NCI-H1417 (cell line): ENCODE measurements at regions not wholly inside any gene's neighbourhood (a gene's known extent, or its start where the extent isn't known, plus 50 kb on each side); places are given as distances from the start of the nearest gene placed in this dataset.
"Not testable (repeated sequence)": the region's sequence is repeated elsewhere in the genome, so short reads cannot be mapped to it uniquely, and the experiment has no call there.

Experiments used
- DNase-seq, 3 experiments: peaks; one replicate each; lab custom pipeline; 2025; lab: John Stamatoyannopoulos, UW

- no peak for DNase-seq
Observed at GRCh38 chr3:59411694-59412093, 361.9 kb upstream of the CFAP20DC start.

GRCh38 chr3:59411186-59411585 lies 361.4 kb upstream of the CFAP20DC start:
- no peak for DNase-seq

DNA sequence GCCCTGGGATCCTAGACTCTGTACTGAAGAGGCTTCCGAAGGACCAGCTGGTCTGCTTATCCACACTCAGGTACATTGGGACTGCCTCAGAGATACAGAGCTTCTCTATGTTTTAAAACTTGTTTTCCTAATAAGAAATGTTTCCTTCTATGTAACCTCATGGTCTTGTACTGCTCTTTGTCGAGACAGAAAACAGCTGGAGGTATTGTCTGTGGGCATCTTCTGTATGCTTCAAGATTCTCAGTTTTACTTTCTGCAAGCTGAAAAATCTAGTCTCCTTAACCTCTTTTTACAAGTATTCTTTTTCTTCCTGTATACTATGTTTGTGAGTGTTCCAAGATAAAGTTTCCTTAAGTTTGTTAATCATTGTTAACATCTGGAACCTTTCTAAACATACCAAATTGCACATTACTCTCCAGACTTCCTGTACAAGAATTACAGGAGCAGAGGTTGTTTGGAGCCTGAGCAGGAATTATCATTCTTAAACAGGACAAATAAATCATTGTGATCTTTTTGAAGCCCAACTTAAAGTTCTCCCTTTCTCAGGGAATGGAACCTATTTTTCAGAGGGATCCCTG lies 358.3 kb upstream of the CFAP20DC start:
- DNase-seq: no peak

GRCh38 chr3:59407425-59407824 lies 357.6 kb upstream of the CFAP20DC start:
- no peak for DNase-seq

DNA sequence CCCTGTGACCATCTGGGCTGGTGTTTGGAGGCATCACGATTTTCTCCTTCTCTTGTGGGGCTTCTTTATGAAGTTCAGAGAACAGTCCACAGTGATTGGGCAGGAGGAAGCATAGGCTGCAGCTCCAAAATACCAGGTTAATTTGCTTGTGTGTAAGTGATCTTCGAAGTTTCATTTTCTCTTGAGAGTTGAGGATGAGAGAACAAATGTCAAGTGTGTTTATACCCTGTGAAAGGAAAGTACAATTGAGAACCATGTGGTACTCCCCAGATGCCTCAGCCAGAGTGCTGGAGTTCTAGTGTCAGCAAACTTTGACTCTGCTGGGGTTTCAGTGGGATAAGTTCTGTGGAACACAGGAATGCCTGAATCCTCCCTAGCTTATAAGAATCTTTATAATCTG lies 357.1 kb upstream of the CFAP20DC start:
- no peak for DNase-seq

- no peak for DNase-seq
Observed at GRCh38 chr3:59404851-59405250, 355.0 kb upstream of the CFAP20DC start.

GRCh38 chr3:59404064-59404463 lies 354.2 kb upstream of the CFAP20DC start:
- no peak for DNase-seq

GRCh38 chr3:59401924-59402323 lies 352.1 kb upstream of the CFAP20DC start:
- no peak for DNase-seq

GRCh38 chr3:59392116-59392515 lies 342.3 kb upstream of the CFAP20DC start:
- no peak for DNase-seq

DNA sequence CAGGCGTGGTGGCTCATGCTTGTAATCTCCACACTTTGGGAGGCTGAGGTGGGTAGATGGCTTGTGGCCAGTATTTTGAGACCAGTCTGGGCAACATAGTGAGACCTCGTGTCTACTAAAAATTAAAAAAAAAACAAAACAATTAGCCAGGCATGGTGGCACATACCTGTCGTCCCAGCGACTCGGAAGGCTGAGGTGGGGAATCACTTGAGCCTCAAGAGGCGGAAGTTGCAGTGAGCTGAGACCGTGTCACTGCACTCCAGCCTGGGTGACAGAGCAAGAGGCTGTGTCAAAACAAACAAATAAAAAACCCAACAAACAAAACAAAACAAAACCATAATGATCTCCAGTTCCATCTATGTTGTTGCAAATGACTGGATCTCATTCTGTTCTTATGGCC lies 341.3 kb upstream of the CFAP20DC start:
- no peak for DNase-seq

GRCh38 chr3:59388555-59389270 lies 338.9 kb upstream of the CFAP20DC start:
- DNase-seq: no peak

GRCh38 chr3:59386165-59386564 lies 336.3 kb upstream of the CFAP20DC start:
- DNase-seq: no peak

GRCh38 chr3:59385547-59385946 lies 335.7 kb upstream of the CFAP20DC start:
- DNase-seq: no peak

- no peak for DNase-seq
Observed at GRCh38 chr3:59381282-59381681, 331.5 kb upstream of the CFAP20DC start.

DNA sequence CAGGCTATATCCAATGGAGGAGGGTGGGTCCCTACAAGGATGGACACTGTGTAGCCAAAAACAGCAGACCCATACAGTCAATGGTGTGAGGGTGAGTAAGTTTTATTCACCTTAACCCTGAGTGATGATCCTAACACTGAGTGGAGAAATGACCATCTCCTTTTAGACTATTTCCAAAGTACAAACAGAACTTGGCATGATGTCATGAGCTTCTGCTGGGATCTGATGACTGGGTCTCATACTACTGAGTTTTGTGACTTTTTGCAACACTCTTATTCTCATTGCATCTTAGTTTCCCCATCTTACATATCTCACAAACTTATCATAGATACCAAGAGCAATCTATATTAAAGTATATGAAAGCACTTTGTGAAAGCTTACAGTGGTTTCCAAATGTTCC lies 330.3 kb upstream of the CFAP20DC start:
- no peak for DNase-seq

- no peak for DNase-seq
Observed at GRCh38 chr3:59374818-59375211, 325.0 kb upstream of the CFAP20DC start.

GRCh38 chr3:59374091-59374817 lies 324.4 kb upstream of the CFAP20DC start:
- no peak for DNase-seq

GRCh38 chr3:59372346-59372745 lies 322.5 kb upstream of the CFAP20DC start:
- DNase-seq: no peak

DNA sequence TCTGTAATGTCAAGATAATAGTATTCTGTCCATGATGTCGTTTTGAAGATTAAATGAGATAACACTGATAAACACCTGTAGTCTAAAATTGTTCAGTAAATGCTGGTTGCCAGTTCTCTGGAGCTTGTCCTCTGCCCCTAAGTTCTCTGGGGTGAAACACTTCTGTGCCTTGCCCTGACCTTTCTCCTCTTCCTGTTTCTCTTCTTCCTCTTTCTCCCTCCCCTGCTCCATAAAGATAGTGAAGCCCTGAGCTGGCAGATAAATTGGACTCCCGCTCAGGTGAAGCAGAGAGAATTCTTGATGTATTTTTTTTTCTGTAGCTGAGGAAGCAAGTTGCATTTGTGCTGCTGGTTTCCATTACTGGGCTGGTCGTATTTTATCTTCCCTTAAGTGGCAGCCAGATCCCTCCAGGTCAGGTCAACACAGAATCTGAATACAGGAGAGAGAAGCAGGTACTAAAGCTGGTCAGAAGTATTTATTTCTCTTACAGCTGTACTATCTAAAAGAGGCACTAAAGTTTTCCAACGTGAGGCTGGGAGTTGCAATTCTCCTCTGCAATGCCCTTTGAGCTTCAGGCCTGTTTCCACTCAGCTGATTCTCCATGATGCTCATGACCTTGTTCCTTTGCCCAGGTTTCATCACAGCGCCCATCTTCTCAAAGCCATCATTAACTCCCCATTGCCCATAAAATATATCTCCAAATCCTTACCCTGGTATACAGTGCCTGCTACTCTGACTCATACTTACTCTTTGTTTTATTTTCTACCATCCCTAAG lies 319.3 kb upstream of the CFAP20DC start:
- DNase-seq: no peak

- DNase-seq: peak in 1 of 3 experiments; percentile 40
Observed at GRCh38 chr3:59367150-59367549, 317.3 kb upstream of the CFAP20DC start.

DNA sequence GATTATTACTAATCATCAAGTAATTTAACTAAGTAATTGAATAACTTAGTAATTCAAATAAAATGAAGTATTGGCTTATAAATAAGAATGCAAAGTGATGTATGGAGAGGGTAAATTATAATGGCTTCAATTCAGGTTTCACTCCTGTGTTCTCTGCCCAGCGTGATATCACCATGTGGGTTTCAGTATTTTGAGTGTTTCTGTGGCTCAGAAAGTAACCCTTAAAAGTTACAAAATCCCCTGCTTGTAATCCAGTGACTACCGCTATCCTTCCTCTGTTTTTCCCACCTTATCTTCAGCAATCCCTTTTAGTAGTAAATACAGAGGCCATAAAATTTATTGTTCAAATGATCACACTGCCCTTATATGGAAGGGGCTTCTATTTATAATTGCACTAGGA lies 316.4 kb upstream of the CFAP20DC start:
- DNase-seq: no peak

- DNase-seq: no peak
Observed at GRCh38 chr3:59364496-59364895, 314.7 kb upstream of the CFAP20DC start.

GRCh38 chr3:59360312-59360711 lies 310.5 kb upstream of the CFAP20DC start:
- DNase-seq: not testable (repeated sequence)
